ENCODE measurements at regions not wholly inside any gene's neighbourhood (a gene's known extent, or its start where the extent isn't known, plus 50 kb on each side); places are given as distances from the start of the nearest gene placed in this dataset.

DNA sequence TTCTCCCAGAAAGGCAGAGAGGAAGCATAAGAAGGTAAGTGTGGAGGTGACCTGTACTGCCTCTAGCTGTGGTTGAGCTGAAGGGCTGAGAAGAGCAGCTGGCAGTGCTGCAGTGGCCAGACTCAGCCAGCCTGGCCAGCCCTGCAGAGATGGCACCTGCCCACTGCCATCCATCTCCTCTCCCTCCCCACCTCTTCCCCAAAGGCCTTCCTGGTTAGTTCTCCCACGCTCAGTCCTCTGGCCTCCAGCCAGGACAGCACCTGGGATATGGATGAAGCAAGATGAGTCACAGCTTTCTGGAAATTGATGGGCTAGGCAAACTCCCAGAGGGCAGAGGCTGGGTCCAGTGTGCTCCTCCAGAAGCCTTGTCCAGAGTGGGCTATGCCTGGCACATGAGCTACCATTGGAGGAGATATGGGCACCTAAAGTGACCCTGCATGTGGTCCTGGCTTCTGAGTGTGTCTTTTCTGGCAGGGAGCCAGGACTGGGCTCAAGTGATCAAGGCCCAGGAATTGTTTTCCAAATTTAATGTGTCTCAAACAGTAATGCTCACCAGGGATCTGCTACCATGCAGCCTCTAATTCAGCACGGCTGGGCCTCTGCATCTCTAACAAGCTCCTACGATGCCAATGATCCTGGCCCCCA is 81.0 kb upstream of the CACUL1 start:
- Histone ChIP-seq H3K9me3 (ENCODE audit: severe bottlenecking) (no peaks in the 10 kb centered on the region), H3K27me3 (ENCODE audit: insufficient read depth, low read depth, severe bottlenecking) (no peaks in the 10 kb centered on the region), H3K4me3 (ENCODE audit: low read depth, low read length) (no peak overlapping the region), H3K36me3 (no peaks in the 10 kb centered on the region), H3K27ac (no peak overlapping the region)
- DNase-seq, result no peak
- TF ChIP-seq, protein P1, sequence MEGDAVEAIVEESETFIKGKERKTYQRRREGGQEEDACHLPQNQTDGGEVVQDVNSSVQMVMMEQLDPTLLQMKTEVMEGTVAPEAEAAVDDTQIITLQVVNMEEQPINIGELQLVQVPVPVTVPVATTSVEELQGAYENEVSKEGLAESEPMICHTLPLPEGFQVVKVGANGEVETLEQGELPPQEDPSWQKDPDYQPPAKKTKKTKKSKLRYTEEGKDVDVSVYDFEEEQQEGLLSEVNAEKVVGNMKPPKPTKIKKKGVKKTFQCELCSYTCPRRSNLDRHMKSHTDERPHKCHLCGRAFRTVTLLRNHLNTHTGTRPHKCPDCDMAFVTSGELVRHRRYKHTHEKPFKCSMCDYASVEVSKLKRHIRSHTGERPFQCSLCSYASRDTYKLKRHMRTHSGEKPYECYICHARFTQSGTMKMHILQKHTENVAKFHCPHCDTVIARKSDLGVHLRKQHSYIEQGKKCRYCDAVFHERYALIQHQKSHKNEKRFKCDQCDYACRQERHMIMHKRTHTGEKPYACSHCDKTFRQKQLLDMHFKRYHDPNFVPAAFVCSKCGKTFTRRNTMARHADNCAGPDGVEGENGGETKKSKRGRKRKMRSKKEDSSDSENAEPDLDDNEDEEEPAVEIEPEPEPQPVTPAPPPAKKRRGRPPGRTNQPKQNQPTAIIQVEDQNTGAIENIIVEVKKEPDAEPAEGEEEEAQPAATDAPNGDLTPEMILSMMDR (IDR thresholded peaks at IDR 0.05; ENCODE audit: low read depth, low read length), result no peak

- no peak for DNase-seq
- H3K4me3 ChIP-seq (ENCODE audit: low read depth, low read length), result no peak overlapping the region
- TF ChIP-seq, protein P1 (IDR thresholded peaks at IDR 0.05; ENCODE audit: low read depth, low read length), result no peak
- no peaks in the 10 kb centered on the region for H3K9me3 ChIP-seq (ENCODE audit: severe bottlenecking)
- no peak overlapping the region for H3K27ac ChIP-seq
- no peaks in the 10 kb centered on the region for H3K36me3 ChIP-seq
- no peaks in the 10 kb centered on the region for H3K27me3 ChIP-seq (ENCODE audit: insufficient read depth, low read depth, severe bottlenecking)
These were observed 83.6 kb upstream of the CACUL1 start for GRCh38 chr10:118838364-118838763.

DNA sequence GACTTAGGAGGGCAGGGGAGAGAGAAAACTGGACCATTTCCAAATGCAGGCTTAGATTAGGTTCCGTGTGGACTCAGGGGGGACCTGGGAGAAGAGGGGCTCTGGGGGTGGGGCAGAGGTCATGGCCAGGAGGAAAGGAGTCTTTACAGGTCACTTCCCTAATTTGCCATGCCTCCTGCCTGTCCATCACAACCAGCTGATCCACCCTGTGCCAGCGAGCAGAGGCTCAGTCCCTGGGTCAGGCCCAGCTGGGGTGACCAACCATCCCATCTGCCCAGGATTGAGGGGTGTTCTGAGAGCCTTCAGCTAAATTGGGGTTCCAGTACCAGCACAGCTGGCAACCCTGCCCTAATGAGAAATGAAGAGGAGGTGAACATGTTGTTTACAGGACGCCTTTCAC is 84.6 kb upstream of the CACUL1 start:
- no peak overlapping the region for H3K27ac ChIP-seq
- H3K36me3 ChIP-seq, result no peaks in the 10 kb centered on the region
- H3K9me3 ChIP-seq (ENCODE audit: severe bottlenecking), result no peaks in the 10 kb centered on the region
- no peak for DNase-seq
- H3K27me3 ChIP-seq (ENCODE audit: insufficient read depth, low read depth, severe bottlenecking), result no peaks in the 10 kb centered on the region
- TF ChIP-seq, protein P1 (IDR thresholded peaks at IDR 0.05; ENCODE audit: low read depth, low read length), result no peak
- H3K4me3 ChIP-seq (ENCODE audit: low read depth, low read length), result no peak overlapping the region

DNA sequence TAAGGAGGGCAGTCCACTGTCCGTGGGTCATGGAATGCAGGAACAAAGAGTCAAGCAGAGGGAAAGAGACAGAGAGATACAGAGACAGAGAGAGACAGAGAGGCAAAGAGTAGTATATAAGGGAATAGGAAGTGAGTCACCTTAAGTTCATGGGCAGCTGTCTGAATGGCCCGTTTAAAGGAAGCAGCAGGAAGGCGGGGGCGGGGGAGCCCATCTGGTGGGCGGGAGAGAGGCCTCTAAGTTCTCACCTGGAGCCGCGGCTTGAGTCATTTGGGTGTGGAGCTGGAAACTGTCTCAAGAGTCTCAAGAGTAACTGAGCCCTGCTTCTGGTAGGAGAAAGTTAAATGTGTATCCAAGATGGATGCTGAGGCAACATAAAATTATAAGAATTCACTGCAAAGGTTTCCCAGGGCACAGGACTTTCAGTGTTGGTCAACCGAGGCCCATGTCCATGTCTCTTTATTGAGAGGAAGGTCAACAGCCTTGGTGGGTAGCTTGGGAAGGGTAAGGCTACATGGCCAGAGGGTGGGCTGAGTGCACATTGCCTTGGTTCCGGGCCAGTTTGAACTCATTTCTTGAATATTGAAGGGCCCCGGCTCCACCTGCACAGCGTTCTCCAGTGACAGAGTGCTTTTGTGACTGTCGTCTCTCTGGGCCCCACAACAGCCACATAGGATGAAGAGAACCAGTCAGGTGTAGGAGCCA is 85.5 kb upstream of the CACUL1 start:
- Histone ChIP-seq H3K27ac (no peak overlapping the region), H3K27me3 (ENCODE audit: insufficient read depth, low read depth, severe bottlenecking) (no peaks in the 10 kb centered on the region), H3K9me3 (ENCODE audit: severe bottlenecking) (no peaks in the 10 kb centered on the region), H3K36me3 (no peaks in the 10 kb centered on the region), H3K4me3 (ENCODE audit: low read depth, low read length) (no peak overlapping the region)
- TF ChIP-seq, protein P1 (IDR thresholded peaks at IDR 0.05; ENCODE audit: low read depth, low read length), result no peak
- DNase-seq, result no peak

GRCh38 chr10:118840776-118841468 is 86.2 kb upstream of the CACUL1 start:
- DNase-seq, result no peak
- no peaks in the 10 kb centered on the region for H3K36me3 ChIP-seq
- H3K4me3 ChIP-seq (ENCODE audit: low read depth, low read length), result no peak overlapping the region
- TF ChIP-seq, protein P1 (IDR thresholded peaks at IDR 0.05; ENCODE audit: low read depth, low read length), result no peak
- H3K27ac ChIP-seq, result no peak overlapping the region
- H3K9me3 ChIP-seq (ENCODE audit: severe bottlenecking), result no peaks in the 10 kb centered on the region
- no peaks in the 10 kb centered on the region for H3K27me3 ChIP-seq (ENCODE audit: insufficient read depth, low read depth, severe bottlenecking)
